NCI-H748 treated with DMSO at 0.1 percent for 48 hours (cell line): ENCODE measurements at regions not wholly inside any gene's neighbourhood (a gene's known extent, or its start where the extent isn't known, plus 50 kb on each side); places are given as distances from the start of the nearest gene placed in this dataset.

ENCODE experiments used
- DNase-seq: peaks from one replicate; lab custom pipeline; 2025; lab: John Stamatoyannopoulos, UW

DNA sequence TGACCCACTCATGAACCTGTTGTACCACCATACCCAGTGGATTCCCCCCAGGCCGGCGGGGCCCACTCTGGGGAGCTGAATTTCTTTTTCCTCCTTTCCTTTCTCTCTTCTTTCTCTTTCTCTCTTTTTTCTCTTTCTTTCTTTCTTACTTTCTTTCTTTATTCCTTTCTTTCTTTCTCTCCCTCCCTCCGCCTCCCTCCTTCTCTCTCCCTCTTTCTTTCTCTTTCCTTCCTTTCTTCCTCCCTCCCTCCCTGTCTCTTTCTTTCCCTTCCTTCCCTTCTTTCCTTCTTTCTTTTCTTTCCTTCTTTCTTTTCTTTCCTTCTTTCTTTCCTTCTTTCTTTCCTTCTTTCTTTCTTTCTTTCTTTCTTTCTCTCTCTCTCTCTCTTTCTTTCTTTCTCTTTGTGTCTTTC lies 327.7 kb downstream of the ZNF536 start:
- DNase-seq: no peak

DNA sequence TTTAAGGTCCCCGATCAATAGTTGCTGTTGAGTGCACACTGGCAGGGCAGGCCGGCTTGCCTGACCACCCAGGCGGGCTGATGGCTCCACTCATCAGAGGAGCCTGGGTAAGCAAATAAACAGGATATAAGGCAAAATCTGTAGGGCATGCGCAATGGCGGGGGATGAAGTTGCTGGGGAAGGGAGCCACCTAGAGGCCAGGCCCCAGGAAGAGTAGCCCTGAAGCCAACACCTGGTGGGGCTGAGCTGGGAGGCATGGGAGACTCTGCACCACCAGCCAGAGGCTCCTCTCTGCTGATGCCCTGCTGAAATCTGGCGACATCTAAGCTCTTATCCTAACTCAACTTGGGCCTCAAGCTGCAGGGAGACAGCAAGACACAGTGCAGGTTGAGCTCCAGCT lies 324.3 kb downstream of the ZNF536 start:
- peak; percentile 41 for DNase-seq

DNA sequence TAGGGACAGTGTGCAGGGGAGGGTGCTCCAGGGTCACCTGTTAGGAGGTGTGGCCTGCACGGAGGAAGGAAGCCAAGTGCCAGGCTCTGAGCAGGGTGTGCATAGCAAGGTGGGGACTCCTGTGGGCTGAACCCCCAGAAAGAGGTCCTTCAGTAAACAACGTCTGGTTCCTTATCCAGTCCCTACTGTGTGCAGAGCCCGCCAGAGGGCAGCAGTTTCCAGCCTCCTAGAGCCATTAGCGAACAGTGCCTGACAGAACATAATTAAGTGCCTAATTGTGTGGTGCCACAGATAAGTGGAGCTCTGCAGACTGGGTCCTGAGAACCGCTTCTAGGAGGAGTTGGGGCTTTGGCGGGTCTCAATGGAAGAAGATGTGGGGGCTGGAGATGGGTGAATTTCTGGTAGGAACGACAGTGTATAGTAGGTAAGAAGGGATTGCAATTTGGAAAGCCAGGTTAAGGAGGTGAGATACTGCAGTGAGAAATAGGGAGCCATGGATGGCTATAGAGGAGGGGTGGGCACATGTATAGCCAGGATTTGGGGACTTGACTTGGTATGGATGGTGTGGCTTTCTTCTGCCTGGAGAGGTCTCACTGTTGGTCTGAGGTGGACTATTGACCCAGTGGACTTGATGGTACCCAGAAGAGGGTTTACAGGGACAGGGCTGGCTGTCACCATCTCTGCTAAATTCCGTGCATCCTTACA lies 323.1 kb downstream of the ZNF536 start:
- no peak for DNase-seq

DNA sequence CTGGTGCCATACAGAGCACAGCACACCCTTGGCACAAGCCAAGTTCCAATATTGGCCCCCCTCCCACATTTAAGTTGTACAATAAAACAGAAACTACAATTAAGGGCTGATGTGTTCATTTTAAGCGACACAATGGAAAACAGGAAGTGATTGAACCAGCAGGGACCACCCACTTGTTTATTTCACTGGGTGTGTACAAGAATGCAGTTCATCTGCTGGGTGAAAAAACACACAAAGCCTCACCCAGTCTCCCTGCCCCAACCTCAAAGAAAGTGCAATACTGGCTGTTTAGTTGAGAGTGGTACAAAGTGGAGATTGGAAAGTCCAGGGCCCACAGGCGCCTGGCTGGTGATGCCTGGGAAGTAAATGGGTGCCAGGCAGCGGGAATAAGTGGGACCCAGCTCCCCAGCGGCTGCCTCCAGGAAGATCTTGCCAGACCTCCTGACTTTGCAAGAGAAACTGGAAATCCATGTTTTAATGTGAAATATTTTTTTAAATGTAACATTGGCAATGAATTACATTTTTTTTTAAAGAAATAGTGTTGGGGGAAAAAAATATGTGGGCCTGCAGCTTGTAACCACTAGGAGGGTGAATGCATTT lies 322.1 kb downstream of the ZNF536 start:
- DNase-seq: no peak

DNA sequence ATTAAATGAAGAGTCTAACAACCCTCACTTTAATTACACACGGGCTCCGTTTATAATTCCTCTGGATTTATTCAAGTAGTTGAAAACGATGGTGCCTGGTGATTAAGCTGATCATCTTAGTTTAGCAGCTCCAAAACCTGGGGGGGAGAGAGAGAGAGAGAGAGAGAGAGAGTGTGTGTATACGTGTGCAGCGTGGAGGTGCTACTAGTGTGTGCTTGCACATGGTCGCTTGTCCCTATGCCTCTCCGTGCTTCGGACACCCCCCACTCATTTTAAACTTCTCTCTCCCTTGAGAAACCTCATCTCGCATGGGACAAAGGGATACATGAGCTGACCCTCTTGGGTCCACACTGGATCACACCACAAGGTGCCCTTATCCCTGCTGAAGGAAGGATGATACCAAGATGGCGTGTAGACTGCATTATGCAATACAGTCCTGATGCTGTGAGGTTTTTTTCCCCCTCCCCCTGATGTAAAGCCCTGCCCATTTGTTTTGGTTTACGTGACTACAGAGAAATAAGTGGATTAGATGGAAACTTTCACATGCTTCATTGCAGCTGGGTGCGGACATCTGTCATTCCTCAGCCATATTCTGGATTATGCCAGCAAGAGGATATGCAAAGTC lies 320.8 kb downstream of the ZNF536 start:
- DNase-seq: no peak

GRCh38 chr19:30692181-30692811 lies 320.1 kb downstream of the ZNF536 start:
- DNase-seq: no peak

DNA sequence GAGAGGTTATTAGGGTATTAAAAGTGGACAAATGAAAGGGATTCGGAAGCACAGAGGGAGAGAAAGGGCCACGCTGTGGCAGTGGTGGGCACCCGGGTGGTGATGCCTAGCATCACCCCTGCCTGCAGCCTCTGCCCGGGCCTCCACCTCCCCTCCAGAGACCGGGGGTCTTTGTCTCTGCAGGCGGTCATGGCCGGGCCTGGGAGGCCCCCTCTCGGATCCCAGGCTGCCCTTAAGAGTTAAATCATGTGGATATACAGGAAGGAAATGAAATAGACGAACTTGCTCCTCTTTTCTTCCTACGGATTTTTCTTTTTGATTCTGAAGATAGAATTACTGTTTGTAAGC lies 319.6 kb downstream of the ZNF536 start:
- no peak for DNase-seq

DNA sequence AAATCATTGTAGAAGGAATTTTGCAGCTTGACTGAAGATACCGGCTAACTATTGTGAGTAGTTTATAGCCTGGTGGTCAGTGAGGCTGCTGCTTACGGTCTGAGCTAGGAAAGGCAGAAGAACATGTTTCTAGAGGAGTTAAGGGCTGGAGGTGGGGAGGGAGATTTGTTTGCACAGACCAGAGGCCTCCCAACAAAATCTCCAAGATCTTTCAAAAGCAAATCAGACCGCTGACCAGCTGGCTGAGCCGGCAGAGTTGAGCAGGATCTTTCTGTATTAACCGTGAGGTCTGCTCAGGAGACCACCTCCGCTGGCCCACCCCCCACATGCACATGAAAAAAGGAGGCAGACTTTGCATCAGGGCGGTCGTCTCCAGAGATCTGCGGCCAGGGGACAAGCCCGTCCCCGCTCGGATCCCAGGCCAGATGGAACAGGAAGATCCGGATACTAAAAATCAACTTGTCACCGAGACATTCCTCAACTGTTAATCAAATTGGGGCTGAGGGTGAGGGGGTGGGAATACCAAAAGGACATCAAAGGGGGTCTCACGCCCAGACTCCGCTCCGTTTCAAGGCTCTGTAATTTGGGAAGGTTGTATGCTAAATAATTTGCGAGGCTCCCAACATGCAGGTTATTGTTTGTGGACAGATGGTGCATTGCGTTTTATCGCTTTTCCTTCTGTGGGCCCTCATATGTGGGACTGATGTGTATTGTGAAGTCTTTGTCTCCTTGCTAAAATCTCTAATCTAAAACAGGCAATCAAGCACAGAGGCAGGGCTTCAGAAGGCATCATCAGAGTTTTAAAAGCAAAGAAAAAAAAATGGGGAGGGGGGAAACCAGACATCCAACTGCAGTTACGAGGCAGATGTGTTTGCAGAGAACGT lies 319.0 kb downstream of the ZNF536 start:
- no peak for DNase-seq

DNA sequence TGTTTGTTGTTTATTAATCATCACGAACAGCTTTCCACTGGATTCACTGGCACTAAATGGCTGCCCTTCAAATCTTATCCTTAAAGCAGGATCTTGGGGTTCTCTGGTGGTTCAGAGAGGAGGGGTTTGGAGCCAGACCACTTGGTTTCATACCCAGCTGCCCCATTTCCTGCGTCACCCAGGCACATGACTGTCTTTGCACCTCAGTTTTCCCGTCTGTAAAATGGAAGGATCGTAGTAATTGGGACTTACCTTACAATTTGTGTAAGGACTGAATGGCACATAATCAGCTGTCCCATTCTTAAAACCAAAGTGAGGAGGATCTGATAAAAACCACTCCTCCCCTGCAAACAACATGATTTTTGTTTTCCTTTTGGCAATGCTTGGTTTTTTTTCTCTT lies 318.3 kb downstream of the ZNF536 start:
- DNase-seq: no peak

- DNase-seq: no peak
Measured at GRCh38 chr19:30689474-30689873, 317.3 kb downstream of the ZNF536 start.

GRCh38 chr19:30688696-30689095 lies 316.5 kb downstream of the ZNF536 start:
- DNase-seq: no peak

GRCh38 chr19:30686826-30687566 lies 314.8 kb downstream of the ZNF536 start:
- no peak for DNase-seq

GRCh38 chr19:30686176-30686820 lies 314.1 kb downstream of the ZNF536 start:
- no peak for DNase-seq

DNA sequence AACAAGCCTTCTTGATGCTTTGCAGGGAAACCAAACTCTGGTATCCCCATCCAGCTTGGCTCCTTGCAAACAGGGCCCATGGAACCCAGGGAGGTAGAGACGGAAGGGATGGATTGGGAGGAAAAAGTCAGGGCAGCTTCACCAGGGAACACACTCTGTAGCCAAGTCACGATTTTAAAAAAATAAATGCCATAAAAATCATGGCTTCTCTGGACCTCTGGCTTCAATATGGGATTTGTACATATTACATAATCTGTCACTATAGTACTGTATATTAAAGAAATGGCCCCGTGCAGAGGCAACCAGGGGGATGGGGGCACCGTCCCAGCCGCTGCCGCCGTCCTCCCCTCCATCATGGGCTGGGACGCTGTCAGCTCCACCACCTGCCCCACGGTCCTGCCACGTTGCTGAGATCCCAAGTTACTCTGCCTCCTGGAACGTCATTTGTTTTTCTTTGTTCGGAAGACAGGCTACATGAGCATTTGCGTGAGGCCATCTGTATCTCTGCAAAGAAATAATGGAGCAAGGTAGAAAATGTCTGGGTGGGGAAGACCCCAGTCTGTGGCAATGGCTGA lies 313.3 kb downstream of the ZNF536 start:
- DNase-seq: no peak

DNA sequence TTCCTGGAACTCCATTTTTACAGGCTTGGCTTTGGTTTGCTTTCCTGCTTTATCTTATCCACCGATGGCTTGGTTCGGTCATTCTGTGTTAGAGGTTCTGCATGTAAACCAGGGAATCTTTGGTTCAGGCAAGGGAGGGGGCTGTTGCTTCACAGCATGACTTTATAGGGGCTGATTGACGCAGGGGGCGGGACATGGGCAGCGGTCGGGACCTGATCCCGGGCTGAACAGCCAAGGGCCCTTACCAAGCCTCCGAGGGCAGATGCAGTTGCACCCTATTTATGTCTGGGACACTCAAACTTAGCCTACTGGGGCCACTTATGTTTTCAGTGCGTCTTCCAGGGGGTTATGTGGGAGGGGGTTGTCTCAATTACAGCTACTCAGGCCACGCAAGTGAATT lies 312.4 kb downstream of the ZNF536 start:
- DNase-seq: no peak

DNA sequence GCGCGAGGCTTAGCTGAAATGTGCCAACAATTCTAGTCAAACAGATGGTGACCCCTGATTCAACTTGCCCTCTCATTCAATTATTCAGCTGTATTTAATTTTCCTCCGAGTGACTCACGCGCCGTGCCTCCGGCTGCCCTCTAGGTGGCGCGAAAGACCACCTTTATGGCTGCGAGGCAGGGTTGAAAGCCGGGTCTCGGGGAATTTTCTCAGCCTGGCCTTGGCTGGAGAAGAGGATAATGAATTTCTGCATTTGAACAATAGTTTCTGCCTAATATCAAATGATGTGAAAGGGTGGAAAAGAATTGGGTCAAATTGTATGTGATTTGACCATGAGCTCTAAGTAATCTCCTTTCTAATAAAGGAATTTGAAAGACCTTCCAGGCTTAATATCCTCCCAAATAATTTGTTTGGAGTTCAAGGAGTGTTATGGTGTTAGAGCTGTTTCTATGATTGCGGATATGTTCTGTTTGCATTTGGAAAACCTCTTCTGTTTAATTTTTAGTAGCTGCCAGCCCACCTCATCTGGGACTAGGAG lies 310.9 kb downstream of the ZNF536 start:
- DNase-seq: peak; percentile 59

DNA sequence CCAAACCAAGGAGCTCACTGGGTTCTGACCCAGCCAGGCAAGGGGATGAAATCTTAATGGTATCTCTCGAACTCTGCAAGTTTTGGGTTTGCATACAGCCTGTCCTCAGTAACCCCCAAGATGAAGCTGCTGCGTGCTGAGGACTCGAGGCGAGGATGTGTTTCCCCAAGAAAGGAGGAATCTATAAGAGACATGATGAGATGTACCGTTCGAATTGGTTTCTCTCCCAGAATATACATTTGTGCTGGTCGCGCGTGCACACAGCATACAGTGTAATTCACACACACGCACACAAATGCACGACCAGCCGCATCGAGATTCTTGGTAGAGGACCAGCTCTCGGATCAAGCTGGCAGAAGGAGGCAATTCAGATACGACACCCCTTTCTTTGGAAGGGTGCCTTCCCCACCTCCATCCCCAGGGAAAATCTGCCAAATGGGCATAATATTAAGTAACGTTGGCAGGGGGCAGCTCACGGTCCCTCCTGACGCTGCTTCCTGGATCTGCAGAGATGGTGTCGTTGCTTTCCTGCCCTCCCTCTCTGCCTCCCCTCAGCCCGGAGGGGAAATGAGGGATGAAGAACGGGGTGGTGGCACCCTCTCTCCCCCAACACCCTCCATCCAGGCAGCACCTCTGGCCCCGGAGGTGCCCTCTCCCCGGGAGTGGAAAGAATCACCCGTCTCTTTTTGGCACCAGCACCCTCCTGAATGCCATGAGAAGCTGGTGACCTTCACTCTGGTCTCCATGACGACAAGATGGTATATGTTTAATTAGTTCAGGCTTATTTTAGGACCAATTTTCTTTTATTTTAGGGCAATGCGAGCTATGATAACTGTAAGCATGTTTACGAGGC lies 310.2 kb downstream of the ZNF536 start:
- no peak for DNase-seq

DNA sequence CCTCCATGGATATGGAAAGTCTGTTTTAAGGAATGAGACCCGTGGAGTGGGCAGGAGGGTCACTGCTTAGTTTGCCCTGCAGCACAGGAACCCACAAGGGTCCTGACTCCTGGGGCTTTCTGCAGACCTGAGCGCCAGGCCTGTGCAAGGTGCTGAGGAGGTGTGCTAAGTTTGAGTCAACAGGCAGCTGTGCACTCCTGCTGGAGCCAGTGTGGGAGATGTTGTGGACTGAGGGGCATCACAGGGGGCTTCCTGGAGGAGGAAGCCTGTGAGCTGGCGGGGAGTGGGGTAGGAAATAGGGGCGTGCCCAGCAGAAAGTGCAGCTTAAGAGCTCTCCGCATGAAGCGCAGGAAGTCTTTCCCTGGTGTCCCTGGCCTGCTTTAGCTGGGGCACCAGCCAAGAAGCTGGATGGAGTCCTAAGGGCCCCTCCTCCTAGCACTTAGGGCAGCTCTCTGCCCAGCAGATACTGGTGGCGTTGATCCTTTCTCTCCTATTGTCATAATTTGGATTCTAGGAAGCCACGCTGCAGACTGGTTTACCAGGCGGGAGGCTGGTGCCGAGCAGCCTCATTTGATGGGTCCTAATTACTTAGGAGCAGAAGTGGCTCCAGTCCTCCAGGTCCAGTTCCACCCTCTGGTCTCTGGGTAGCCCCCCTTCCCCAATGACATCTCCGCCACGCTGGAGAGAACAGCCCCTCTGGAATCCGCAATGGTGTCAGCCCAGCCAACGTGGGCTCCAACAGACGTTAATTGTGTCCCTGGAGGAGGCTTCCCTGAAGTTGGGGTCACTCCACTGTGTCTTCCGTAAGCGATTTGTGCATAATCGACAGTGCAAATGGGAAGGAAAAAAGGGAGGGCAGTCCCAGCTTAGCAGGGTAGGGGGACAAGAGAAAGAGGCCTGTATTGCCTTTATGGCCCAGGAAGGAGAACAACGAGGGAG lies 309.2 kb downstream of the ZNF536 start:
- DNase-seq: no peak
